ENCODE measurements at regions not wholly inside any gene's neighbourhood (a gene's known extent, or its start where the extent isn't known, plus 50 kb on each side); places are given as distances from the start of the nearest gene placed in this dataset.

DNA sequence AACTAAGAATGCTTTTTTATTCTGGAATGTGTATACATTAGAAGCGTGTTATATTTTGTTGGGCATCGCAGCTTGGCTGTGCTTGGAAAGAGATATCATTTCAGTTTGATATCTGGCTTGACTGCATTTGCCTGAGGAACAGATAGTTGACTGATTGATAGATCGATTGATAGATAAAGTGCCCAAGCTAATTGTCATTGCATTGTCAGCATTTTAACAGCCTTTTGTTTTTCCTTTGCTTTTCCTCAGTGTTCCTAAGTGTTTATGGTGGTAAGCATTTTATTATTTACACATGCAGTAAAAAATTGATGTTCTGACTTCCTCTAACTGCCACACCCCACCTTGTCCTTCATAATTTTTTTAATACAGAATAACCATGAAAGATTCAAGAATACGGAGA is 180.9 kb upstream of the GRIK2 start:
- TF ChIP-seq POLR2A (IDR thresholded peaks at IDR 0.05) (no peak), POLR2AphosphoS5 (IDR thresholded peaks at IDR 0.05) (no peak)
